GM23338 (cell line): ENCODE measurements at regions not wholly inside any gene's neighbourhood (a gene's known extent, or its start where the extent isn't known, plus 50 kb on each side); places are given as distances from the start of the nearest gene placed in this dataset.

Experiments used
- ATAC-seq: fragments of 200-7000 bp; cut with Tn5 transposase; 3 replicates; pipeline ENCODE4 v1.9.1; 2020
- DNase-seq: peaks from one replicate; pipeline ENCODE4 v3.0.0-alpha.2; 2015; ENCODE audit warnings: low spot score
- H2AFZ ChIP-seq: fragments of 200-600 bp; sonication (generic); 2 replicates; pipeline ENCODE4 v1.8.0; 2016; ENCODE audit warnings: antibody characterized with exemption, mild to moderate bottlenecking, moderate library complexity
- H3F3A ChIP-seq: fragments of 200-600 bp; sonication (generic); replicated peaks from 2 replicates; pipeline ENCODE4 v1.8.0; 2017; ENCODE audit warnings: antibody characterized with exemption, mixed run types, low read depth
- H3K27ac ChIP-seq: fragments of 200-600 bp; sonication (generic); 2 replicates; pipeline ENCODE4 v1.6.1; 2016; ENCODE audit warnings: low read depth
- H3K27me3 ChIP-seq: fragments of 200-600 bp; sonication (generic); 2 replicates; pipeline ENCODE4 v1.8.0; 2016; ENCODE audit warnings: mild to moderate bottlenecking, mixed run types, moderate library complexity; ENCODE audit not compliant: insufficient read depth
- H3K36me3 ChIP-seq: fragments of 200-600 bp; sonication (generic); 2 replicates; pipeline ENCODE4 v1.8.0; 2016; ENCODE audit warnings: mild to moderate bottlenecking; ENCODE audit not compliant: insufficient read depth
- H3K4me1 ChIP-seq: fragments of 200-600 bp; sonication (generic); 2 replicates; pipeline ENCODE4 v1.8.0; 2016; ENCODE audit warnings: mild to moderate bottlenecking, moderate library complexity; ENCODE audit not compliant: insufficient read depth
- H3K4me2 ChIP-seq: fragments of 200-600 bp; sonication (generic); 2 replicates; pipeline ENCODE4 v1.7.1; 2017; ENCODE audit warnings: mixed run types
- H3K4me3 ChIP-seq: fragments of 200-600 bp; sonication (generic); 2 replicates; pipeline ENCODE4 v1.6.1; 2016; ENCODE audit warnings: mixed run types
- H3K79me2 ChIP-seq: fragments of 200-600 bp; sonication (generic); replicated peaks from 2 replicates; pipeline ENCODE4 v1.8.0; 2017; ENCODE audit warnings: mild to moderate bottlenecking; ENCODE audit not compliant: insufficient read depth
- H3K9me2 ChIP-seq: fragments of 200-600 bp; sonication (generic); 2 replicates; pipeline ENCODE4 v1.8.0; 2017; ENCODE audit not compliant: insufficient read depth
- H4K20me1 ChIP-seq: fragments of 200-600 bp; sonication (generic); replicated peaks from 2 replicates; pipeline ENCODE4 v1.8.0; 2017; ENCODE audit warnings: mild to moderate bottlenecking; ENCODE audit not compliant: insufficient read depth
- H3K27ac Mint-ChIP-seq: 2 replicates; pipeline ENCODE4 v1.8.0; 2020; ENCODE audit warnings: inconsistent platforms, mild to moderate bottlenecking, moderate library complexity, mixed read lengths
- H3K27me3 Mint-ChIP-seq: 3 replicates; pipeline ENCODE4 v1.8.0; 2022; ENCODE audit warnings: low read depth, mild to moderate bottlenecking, moderate library complexity, mixed read lengths, inconsistent platforms; ENCODE audit not compliant: insufficient read depth, poor library complexity
- H3K36me3 Mint-ChIP-seq: 3 replicates; pipeline ENCODE4 v1.8.0; 2021; ENCODE audit warnings: low read depth, mild to moderate bottlenecking, inconsistent platforms, moderate library complexity, mixed read lengths
- H3K4me1 Mint-ChIP-seq: 3 replicates; pipeline ENCODE4 v1.8.0; 2020; ENCODE audit warnings: mild to moderate bottlenecking, inconsistent platforms, mixed read lengths
- H3K4me3 Mint-ChIP-seq: 3 replicates; pipeline ENCODE4 v1.8.0; 2021; ENCODE audit warnings: moderate library complexity, mild to moderate bottlenecking, inconsistent platforms, mixed read lengths
- H3K9me3 Mint-ChIP-seq: 3 replicates; pipeline ENCODE4 v1.8.0; 2020; ENCODE audit warnings: moderate library complexity, mild to moderate bottlenecking, inconsistent platforms, mixed read lengths
- CREB1 ChIP-seq: fragments of 250-450 bp; sonication (Bioruptor Pico); IDR thresholded peaks from 2 replicates; pipeline ENCODE4 v1.5.0; 2020; ENCODE audit warnings: low read depth, mild to moderate bottlenecking, moderate library complexity
- EZH2 ChIP-seq: fragments of 200-600 bp; sonication (generic); IDR thresholded peaks from one replicate; pipeline ENCODE4 v1.8.0; 2017; ENCODE audit warnings: antibody characterized with exemption, mild to moderate bottlenecking, low read depth; ENCODE audit not compliant: unreplicated experiment
- JUNB ChIP-seq: IDR thresholded peaks from one replicate; pipeline ENCODE4 v1.6.1; 2016; ENCODE audit warnings: antibody characterized with exemption; ENCODE audit not compliant: unreplicated experiment
- NANOG ChIP-seq: IDR thresholded peaks from 2 replicates; pipeline ENCODE4 v1.6.1; 2016; ENCODE audit warnings: antibody characterized with exemption, borderline replicate concordance
- STAT1 ChIP-seq: IDR thresholded peaks from one replicate; pipeline ENCODE4 v1.6.1; 2016; ENCODE audit warnings: antibody characterized with exemption; ENCODE audit not compliant: unreplicated experiment
- ZNF331 ChIP-seq: fragments of 250-450 bp; sonication (Bioruptor Pico); IDR thresholded peaks from 2 replicates; pipeline ENCODE4 v1.5.0; 2020; ENCODE audit warnings: low read depth, mild to moderate bottlenecking, moderate library complexity
- TF ChIP-seq, protein P1 (sequence below): fragments of 250-450 bp; sonication (Bioruptor Pico); IDR thresholded peaks from 2 replicates; pipeline ENCODE4 v1.5.0; 2020; ENCODE audit warnings: mild to moderate bottlenecking, moderate library complexity
- TF ChIP-seq, protein P2 (sequence below): IDR thresholded peaks from 2 replicates; pipeline ENCODE4 v1.6.1; 2016; ENCODE audit warnings: antibody characterized with exemption
- TF ChIP-seq, protein P3 (sequence below): IDR thresholded peaks from one replicate; pipeline ENCODE4 v1.6.1; 2018; ENCODE audit warnings: antibody characterized with exemption; ENCODE audit not compliant: unreplicated experiment

DNA sequence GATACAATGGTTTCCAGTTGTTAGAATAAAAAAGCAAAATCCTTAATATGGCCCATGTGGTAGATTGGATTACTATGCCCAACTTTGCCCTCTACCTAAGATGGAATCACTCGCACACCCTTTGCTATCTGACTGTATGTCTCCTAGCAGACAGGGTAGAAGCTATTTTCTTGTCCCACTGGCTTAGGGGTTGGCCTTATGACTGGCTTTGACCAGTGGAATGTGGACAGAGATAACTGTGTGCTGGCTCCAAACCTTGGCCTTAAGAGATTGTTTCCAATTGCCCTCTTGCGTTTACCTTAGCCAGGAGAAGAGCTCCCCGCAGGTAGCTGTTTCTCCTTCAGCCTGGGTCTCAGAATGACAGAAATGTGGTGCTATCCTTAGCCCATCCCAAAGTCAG is 355.9 kb downstream of the BCOR start (continued):
- TF ChIP-seq, protein P1, sequence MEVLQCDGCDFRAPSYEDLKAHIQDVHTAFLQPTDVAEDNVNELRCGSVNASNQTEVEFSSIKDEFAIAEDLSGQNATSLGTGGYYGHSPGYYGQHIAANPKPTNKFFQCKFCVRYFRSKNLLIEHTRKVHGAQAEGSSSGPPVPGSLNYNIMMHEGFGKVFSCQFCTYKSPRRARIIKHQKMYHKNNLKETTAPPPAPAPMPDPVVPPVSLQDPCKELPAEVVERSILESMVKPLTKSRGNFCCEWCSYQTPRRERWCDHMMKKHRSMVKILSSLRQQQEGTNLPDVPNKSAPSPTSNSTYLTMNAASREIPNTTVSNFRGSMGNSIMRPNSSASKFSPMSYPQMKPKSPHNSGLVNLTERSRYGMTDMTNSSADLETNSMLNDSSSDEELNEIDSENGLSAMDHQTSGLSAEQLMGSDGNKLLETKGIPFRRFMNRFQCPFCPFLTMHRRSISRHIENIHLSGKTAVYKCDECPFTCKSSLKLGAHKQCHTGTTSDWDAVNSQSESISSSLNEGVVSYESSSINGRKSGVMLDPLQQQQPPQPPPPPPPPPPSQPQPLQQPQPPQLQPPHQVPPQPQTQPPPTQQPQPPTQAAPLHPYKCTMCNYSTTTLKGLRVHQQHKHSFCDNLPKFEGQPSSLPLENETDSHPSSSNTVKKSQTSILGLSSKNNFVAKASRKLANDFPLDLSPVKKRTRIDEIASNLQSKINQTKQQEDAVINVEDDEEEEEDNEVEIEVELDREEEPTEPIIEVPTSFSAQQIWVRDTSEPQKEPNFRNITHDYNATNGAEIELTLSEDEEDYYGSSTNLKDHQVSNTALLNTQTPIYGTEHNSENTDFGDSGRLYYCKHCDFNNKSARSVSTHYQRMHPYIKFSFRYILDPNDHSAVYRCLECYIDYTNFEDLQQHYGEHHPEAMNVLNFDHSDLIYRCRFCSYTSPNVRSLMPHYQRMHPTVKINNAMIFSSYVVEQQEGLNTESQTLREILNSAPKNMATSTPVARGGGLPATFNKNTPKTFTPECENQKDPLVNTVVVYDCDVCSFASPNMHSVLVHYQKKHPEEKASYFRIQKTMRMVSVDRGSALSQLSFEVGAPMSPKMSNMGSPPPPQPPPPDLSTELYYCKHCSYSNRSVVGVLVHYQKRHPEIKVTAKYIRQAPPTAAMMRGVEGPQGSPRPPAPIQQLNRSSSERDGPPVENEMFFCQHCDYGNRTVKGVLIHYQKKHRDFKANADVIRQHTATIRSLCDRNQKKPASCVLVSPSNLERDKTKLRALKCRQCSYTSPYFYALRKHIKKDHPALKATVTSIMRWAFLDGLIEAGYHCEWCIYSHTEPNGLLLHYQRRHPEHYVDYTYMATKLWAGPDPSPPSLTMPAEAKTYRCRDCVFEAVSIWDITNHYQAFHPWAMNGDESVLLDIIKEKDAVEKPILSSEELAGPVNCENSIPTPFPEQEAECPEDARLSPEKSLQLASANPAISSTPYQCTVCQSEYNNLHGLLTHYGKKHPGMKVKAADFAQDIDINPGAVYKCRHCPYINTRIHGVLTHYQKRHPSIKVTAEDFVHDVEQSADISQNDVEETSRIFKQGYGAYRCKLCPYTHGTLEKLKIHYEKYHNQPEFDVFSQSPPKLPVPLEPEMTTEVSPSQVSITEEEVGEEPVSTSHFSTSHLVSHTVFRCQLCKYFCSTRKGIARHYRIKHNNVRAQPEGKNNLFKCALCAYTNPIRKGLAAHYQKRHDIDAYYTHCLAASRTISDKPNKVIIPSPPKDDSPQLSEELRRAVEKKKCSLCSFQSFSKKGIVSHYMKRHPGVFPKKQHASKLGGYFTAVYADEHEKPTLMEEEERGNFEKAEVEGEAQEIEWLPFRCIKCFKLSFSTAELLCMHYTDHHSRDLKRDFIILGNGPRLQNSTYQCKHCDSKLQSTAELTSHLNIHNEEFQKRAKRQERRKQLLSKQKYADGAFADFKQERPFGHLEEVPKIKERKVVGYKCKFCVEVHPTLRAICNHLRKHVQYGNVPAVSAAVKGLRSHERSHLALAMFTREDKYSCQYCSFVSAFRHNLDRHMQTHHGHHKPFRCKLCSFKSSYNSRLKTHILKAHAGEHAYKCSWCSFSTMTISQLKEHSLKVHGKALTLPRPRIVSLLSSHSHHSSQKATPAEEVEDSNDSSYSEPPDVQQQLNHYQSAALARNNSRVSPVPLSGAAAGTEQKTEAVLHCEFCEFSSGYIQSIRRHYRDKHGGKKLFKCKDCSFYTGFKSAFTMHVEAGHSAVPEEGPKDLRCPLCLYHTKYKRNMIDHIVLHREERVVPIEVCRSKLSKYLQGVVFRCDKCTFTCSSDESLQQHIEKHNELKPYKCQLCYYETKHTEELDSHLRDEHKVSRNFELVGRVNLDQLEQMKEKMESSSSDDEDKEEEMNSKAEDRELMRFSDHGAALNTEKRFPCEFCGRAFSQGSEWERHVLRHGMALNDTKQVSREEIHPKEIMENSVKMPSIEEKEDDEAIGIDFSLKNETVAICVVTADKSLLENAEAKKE (CRISPR knock-in tag): no peak
- no peak for TF ChIP-seq CREB1
- TF ChIP-seq, protein P2, sequence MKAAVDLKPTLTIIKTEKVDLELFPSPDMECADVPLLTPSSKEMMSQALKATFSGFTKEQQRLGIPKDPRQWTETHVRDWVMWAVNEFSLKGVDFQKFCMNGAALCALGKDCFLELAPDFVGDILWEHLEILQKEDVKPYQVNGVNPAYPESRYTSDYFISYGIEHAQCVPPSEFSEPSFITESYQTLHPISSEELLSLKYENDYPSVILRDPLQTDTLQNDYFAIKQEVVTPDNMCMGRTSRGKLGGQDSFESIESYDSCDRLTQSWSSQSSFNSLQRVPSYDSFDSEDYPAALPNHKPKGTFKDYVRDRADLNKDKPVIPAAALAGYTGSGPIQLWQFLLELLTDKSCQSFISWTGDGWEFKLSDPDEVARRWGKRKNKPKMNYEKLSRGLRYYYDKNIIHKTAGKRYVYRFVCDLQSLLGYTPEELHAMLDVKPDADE: no peak
- no peak for TF ChIP-seq EZH2
- no peak for TF ChIP-seq STAT1
- no peak for TF ChIP-seq ZNF331 (CRISPR knock-in tag)
- TF ChIP-seq NANOG: no peak

DNA sequence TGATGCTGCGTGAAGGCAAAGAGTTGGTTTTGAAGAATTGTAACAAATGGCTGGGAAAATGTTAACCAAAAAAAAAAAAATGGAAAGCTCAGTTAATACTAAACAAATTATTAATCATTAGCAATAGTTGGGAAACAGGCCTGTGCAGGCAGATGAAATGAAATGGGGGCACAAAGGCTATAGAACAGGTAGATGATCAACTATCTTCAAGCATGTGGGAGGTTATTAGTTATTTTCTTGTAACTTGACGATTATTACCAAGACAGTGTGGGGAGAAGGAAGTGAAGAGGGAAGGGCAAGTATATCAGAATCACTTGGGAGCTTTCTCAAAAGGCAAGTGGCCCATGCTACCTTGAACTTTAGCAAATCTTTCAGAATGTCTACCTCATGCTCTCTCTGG is 351.9 kb downstream of the BCOR start:
- Histone ChIP-seq H3K9me2 (no peaks in the 10 kb centered on the region), H3K4me1 (no peaks in the 10 kb centered on the region), H3K27ac (no peak overlapping the region), H2AFZ (no peak overlapping the region), H3K79me2 (no peaks in the 10 kb centered on the region), H3K27me3 (no peaks in the 10 kb centered on the region), H3F3A (no peaks in the 10 kb centered on the region), H4K20me1 (no peaks in the 10 kb centered on the region), H3K4me3 (no peak overlapping the region), H3K36me3 (no peaks in the 10 kb centered on the region), H3K4me2 (no peak overlapping the region)
- ATAC-seq: no peak
- no peak overlapping the region for H3K4me3 Mint-ChIP-seq
- DNase-seq: no peak
- H3K27ac Mint-ChIP-seq: no peak overlapping the region
- peaks cover 5% of the 10 kb centered on the region for H3K27me3 Mint-ChIP-seq
- H3K9me3 Mint-ChIP-seq: no peaks in the 10 kb centered on the region; the same call in 2 of the 3 replicates
- H3K4me1 Mint-ChIP-seq: no peaks in the 10 kb centered on the region
- no peaks in the 10 kb centered on the region for H3K36me3 Mint-ChIP-seq
- TF ChIP-seq, protein P2: no peak
- TF ChIP-seq ZNF331 (CRISPR knock-in tag): no peak
- TF ChIP-seq CREB1: no peak
- no peak for TF ChIP-seq STAT1
- TF ChIP-seq, protein P3, sequence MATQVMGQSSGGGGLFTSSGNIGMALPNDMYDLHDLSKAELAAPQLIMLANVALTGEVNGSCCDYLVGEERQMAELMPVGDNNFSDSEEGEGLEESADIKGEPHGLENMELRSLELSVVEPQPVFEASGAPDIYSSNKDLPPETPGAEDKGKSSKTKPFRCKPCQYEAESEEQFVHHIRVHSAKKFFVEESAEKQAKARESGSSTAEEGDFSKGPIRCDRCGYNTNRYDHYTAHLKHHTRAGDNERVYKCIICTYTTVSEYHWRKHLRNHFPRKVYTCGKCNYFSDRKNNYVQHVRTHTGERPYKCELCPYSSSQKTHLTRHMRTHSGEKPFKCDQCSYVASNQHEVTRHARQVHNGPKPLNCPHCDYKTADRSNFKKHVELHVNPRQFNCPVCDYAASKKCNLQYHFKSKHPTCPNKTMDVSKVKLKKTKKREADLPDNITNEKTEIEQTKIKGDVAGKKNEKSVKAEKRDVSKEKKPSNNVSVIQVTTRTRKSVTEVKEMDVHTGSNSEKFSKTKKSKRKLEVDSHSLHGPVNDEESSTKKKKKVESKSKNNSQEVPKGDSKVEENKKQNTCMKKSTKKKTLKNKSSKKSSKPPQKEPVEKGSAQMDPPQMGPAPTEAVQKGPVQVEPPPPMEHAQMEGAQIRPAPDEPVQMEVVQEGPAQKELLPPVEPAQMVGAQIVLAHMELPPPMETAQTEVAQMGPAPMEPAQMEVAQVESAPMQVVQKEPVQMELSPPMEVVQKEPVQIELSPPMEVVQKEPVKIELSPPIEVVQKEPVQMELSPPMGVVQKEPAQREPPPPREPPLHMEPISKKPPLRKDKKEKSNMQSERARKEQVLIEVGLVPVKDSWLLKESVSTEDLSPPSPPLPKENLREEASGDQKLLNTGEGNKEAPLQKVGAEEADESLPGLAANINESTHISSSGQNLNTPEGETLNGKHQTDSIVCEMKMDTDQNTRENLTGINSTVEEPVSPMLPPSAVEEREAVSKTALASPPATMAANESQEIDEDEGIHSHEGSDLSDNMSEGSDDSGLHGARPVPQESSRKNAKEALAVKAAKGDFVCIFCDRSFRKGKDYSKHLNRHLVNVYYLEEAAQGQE: no peak
- no peak for TF ChIP-seq JUNB
- no peak for TF ChIP-seq NANOG
